ENCODE measurements at regions not wholly inside any gene's neighbourhood (a gene's known extent, or its start where the extent isn't known, plus 50 kb on each side); places are given as distances from the start of the nearest gene placed in this dataset.

GRCh38 chr2:190129421-190130199 lies 67.1 kb upstream of the MSTN start:
- Histone ChIP-seq H3K4me3 (ENCODE audit: low read depth in 1 of 2, low read length in 2 of 2) (no peak overlapping the region), H3K27ac (ENCODE audit: low read depth in 2 of 2, low read length in 1 of 2) (no peak overlapping the region), H3K9me3 (ENCODE audit: control insufficient read depth in 2 of 2, insufficient read depth in 1 of 2, low read depth in 1 of 2, low read length in 1 of 2) (no peaks in the 10 kb centered on the region), H3K27me3 (ENCODE audit: control insufficient read depth in 1 of 2, insufficient read depth in 2 of 2, low read length in 2 of 2) (no peaks in the 10 kb centered on the region), H3K4me1 (ENCODE audit: control insufficient read depth in 2 of 2, insufficient read depth in 2 of 2, low read length in 1 of 2) (no peaks in the 10 kb centered on the region), H3K36me3 (ENCODE audit: control insufficient read depth in 2 of 2, insufficient read depth in 2 of 2, low read length in 1 of 2) (no peaks in the 10 kb centered on the region)
- 95% methylated on average over 1 of the region's 1 CpG for WGBS, 2 donors

- no peaks in the 10 kb centered on the region for H3K9me3 ChIP-seq (ENCODE audit: control insufficient read depth in 2 of 2, insufficient read depth in 1 of 2, low read depth in 1 of 2, low read length in 1 of 2)
- H3K4me3 ChIP-seq (ENCODE audit: low read depth in 1 of 2, low read length in 2 of 2), result no peak overlapping the region
- no peaks in the 10 kb centered on the region for H3K27me3 ChIP-seq (ENCODE audit: control insufficient read depth in 1 of 2, insufficient read depth in 2 of 2, low read length in 2 of 2)
- no peak overlapping the region for H3K27ac ChIP-seq (ENCODE audit: low read depth in 2 of 2, low read length in 1 of 2)
- no peaks in the 10 kb centered on the region for H3K36me3 ChIP-seq (ENCODE audit: control insufficient read depth in 2 of 2, insufficient read depth in 2 of 2, low read length in 1 of 2)
- no peaks in the 10 kb centered on the region for H3K4me1 ChIP-seq (ENCODE audit: control insufficient read depth in 2 of 2, insufficient read depth in 2 of 2, low read length in 1 of 2)
These were observed 65.1 kb upstream of the MSTN start for GRCh38 chr2:190127651-190128050.

- H3K9me3 ChIP-seq (ENCODE audit: control insufficient read depth in 2 of 2, insufficient read depth in 1 of 2, low read depth in 1 of 2, low read length in 1 of 2), result no peaks in the 10 kb centered on the region
- no peak overlapping the region for H3K4me3 ChIP-seq (ENCODE audit: low read depth in 1 of 2, low read length in 2 of 2)
- H3K36me3 ChIP-seq (ENCODE audit: control insufficient read depth in 2 of 2, insufficient read depth in 2 of 2, low read length in 1 of 2), result no peaks in the 10 kb centered on the region
- H3K27me3 ChIP-seq (ENCODE audit: control insufficient read depth in 1 of 2, insufficient read depth in 2 of 2, low read length in 2 of 2), result no peaks in the 10 kb centered on the region
- no peaks in the 10 kb centered on the region for H3K4me1 ChIP-seq (ENCODE audit: control insufficient read depth in 2 of 2, insufficient read depth in 2 of 2, low read length in 1 of 2)
- no peak overlapping the region for H3K27ac ChIP-seq (ENCODE audit: low read depth in 2 of 2, low read length in 1 of 2)
These were observed 64.3 kb upstream of the MSTN start for GRCh38 chr2:190126798-190127197.

GRCh38 chr2:190123956-190124355 lies 61.4 kb upstream of the MSTN start:
- H3K9me3 ChIP-seq (ENCODE audit: control insufficient read depth in 2 of 2, insufficient read depth in 1 of 2, low read depth in 1 of 2, low read length in 1 of 2), result no peaks in the 10 kb centered on the region
- 92 to 93% methylated on average over 2 of the region's 2 CpGs for WGBS, 2 donors
- no peaks in the 10 kb centered on the region for H3K27me3 ChIP-seq (ENCODE audit: control insufficient read depth in 1 of 2, insufficient read depth in 2 of 2, low read length in 2 of 2)
- H3K27ac ChIP-seq (ENCODE audit: low read depth in 2 of 2, low read length in 1 of 2), result no peak overlapping the region
- no peak overlapping the region for H3K4me3 ChIP-seq (ENCODE audit: low read depth in 1 of 2, low read length in 2 of 2)
- H3K4me1 ChIP-seq (ENCODE audit: control insufficient read depth in 2 of 2, insufficient read depth in 2 of 2, low read length in 1 of 2), result no peaks in the 10 kb centered on the region
- H3K36me3 ChIP-seq (ENCODE audit: control insufficient read depth in 2 of 2, insufficient read depth in 2 of 2, low read length in 1 of 2), result no peaks in the 10 kb centered on the region

GRCh38 chr2:190121971-190122370 lies 59.4 kb upstream of the MSTN start:
- 54 to 59% methylated on average over 1 of the region's 1 CpG for WGBS, 2 donors
- Histone ChIP-seq H3K4me1 (ENCODE audit: control insufficient read depth in 2 of 2, insufficient read depth in 2 of 2, low read length in 1 of 2) (no peaks in the 10 kb centered on the region), H3K27ac (ENCODE audit: low read depth in 2 of 2, low read length in 1 of 2) (no peak overlapping the region), H3K27me3 (ENCODE audit: control insufficient read depth in 1 of 2, insufficient read depth in 2 of 2, low read length in 2 of 2) (no peaks in the 10 kb centered on the region), H3K4me3 (ENCODE audit: low read depth in 1 of 2, low read length in 2 of 2) (no peak overlapping the region), H3K9me3 (ENCODE audit: control insufficient read depth in 2 of 2, insufficient read depth in 1 of 2, low read depth in 1 of 2, low read length in 1 of 2) (no peaks in the 10 kb centered on the region), H3K36me3 (ENCODE audit: control insufficient read depth in 2 of 2, insufficient read depth in 2 of 2, low read length in 1 of 2) (no peaks in the 10 kb centered on the region)

- Histone ChIP-seq H3K4me3 (ENCODE audit: low read depth in 1 of 2, low read length in 2 of 2) (no peak overlapping the region), H3K27ac (ENCODE audit: low read depth in 2 of 2, low read length in 1 of 2) (no peak overlapping the region), H3K36me3 (ENCODE audit: control insufficient read depth in 2 of 2, insufficient read depth in 2 of 2, low read length in 1 of 2) (no peaks in the 10 kb centered on the region), H3K4me1 (ENCODE audit: control insufficient read depth in 2 of 2, insufficient read depth in 2 of 2, low read length in 1 of 2) (no peaks in the 10 kb centered on the region), H3K27me3 (ENCODE audit: control insufficient read depth in 1 of 2, insufficient read depth in 2 of 2, low read length in 2 of 2) (no peaks in the 10 kb centered on the region), H3K9me3 (ENCODE audit: control insufficient read depth in 2 of 2, insufficient read depth in 1 of 2, low read depth in 1 of 2, low read length in 1 of 2) (no peaks in the 10 kb centered on the region)
These were observed 58.8 kb upstream of the MSTN start for GRCh38 chr2:190121305-190121704.

- Histone ChIP-seq H3K4me1 (ENCODE audit: control insufficient read depth in 2 of 2, insufficient read depth in 2 of 2, low read length in 1 of 2) (no peaks in the 10 kb centered on the region), H3K27ac (ENCODE audit: low read depth in 2 of 2, low read length in 1 of 2) (no peak overlapping the region), H3K36me3 (ENCODE audit: control insufficient read depth in 2 of 2, insufficient read depth in 2 of 2, low read length in 1 of 2) (no peaks in the 10 kb centered on the region), H3K27me3 (ENCODE audit: control insufficient read depth in 1 of 2, insufficient read depth in 2 of 2, low read length in 2 of 2) (no peaks in the 10 kb centered on the region), H3K9me3 (ENCODE audit: control insufficient read depth in 2 of 2, insufficient read depth in 1 of 2, low read depth in 1 of 2, low read length in 1 of 2) (no peaks in the 10 kb centered on the region), H3K4me3 (ENCODE audit: low read depth in 1 of 2, low read length in 2 of 2) (no peak overlapping the region)
- WGBS, 2 donors, result 54 to 63% methylated on average over 14 of the region's 14 CpGs
These were observed 57.5 kb upstream of the MSTN start for GRCh38 chr2:190119923-190120590.

- no peaks in the 10 kb centered on the region for H3K36me3 ChIP-seq (ENCODE audit: control insufficient read depth in 2 of 2, insufficient read depth in 2 of 2, low read length in 1 of 2)
- 63 to 68% methylated on average over 14 of the region's 14 CpGs for WGBS, 2 donors
- H3K4me3 ChIP-seq (ENCODE audit: low read depth in 1 of 2, low read length in 2 of 2), result peak overlapping the region; percentile 39
- H3K4me1 ChIP-seq (ENCODE audit: control insufficient read depth in 2 of 2, insufficient read depth in 2 of 2, low read length in 1 of 2), result no peaks in the 10 kb centered on the region
- no peak overlapping the region for H3K27ac ChIP-seq (ENCODE audit: low read depth in 2 of 2, low read length in 1 of 2)
- H3K27me3 ChIP-seq (ENCODE audit: control insufficient read depth in 1 of 2, insufficient read depth in 2 of 2, low read length in 2 of 2), result no peaks in the 10 kb centered on the region
- H3K9me3 ChIP-seq (ENCODE audit: control insufficient read depth in 2 of 2, insufficient read depth in 1 of 2, low read depth in 1 of 2, low read length in 1 of 2), result no peaks in the 10 kb centered on the region
These were observed 56.7 kb upstream of the MSTN start for GRCh38 chr2:190119257-190119656.

- Histone ChIP-seq H3K4me3 (ENCODE audit: low read depth in 1 of 2, low read length in 2 of 2) (no peak overlapping the region), H3K27me3 (ENCODE audit: control insufficient read depth in 1 of 2, insufficient read depth in 2 of 2, low read length in 2 of 2) (no peaks in the 10 kb centered on the region), H3K36me3 (ENCODE audit: control insufficient read depth in 2 of 2, insufficient read depth in 2 of 2, low read length in 1 of 2) (no peaks in the 10 kb centered on the region), H3K4me1 (ENCODE audit: control insufficient read depth in 2 of 2, insufficient read depth in 2 of 2, low read length in 1 of 2) (no peaks in the 10 kb centered on the region), H3K9me3 (ENCODE audit: control insufficient read depth in 2 of 2, insufficient read depth in 1 of 2, low read depth in 1 of 2, low read length in 1 of 2) (no peaks in the 10 kb centered on the region), H3K27ac (ENCODE audit: low read depth in 2 of 2, low read length in 1 of 2) (no peak overlapping the region)
- WGBS, 2 donors, result 97 to 98% methylated on average over 1 of the region's 1 CpG
These were observed 54.8 kb upstream of the MSTN start for GRCh38 chr2:190117305-190117704.

GRCh38 chr2:190113000-190113399 lies 50.5 kb upstream of the MSTN start:
- Histone ChIP-seq H3K27ac (ENCODE audit: low read depth in 2 of 2, low read length in 1 of 2) (no peak overlapping the region), H3K36me3 (ENCODE audit: control insufficient read depth in 2 of 2, insufficient read depth in 2 of 2, low read length in 1 of 2) (no peaks in the 10 kb centered on the region), H3K4me1 (ENCODE audit: control insufficient read depth in 2 of 2, insufficient read depth in 2 of 2, low read length in 1 of 2) (no peaks in the 10 kb centered on the region), H3K9me3 (ENCODE audit: control insufficient read depth in 2 of 2, insufficient read depth in 1 of 2, low read depth in 1 of 2, low read length in 1 of 2) (no peaks in the 10 kb centered on the region), H3K4me3 (ENCODE audit: low read depth in 1 of 2, low read length in 2 of 2) (no peak overlapping the region), H3K27me3 (ENCODE audit: control insufficient read depth in 1 of 2, insufficient read depth in 2 of 2, low read length in 2 of 2) (no peaks in the 10 kb centered on the region)
- 87 to 88% methylated on average over 2 of the region's 2 CpGs for WGBS, 2 donors
